CD4-positive, CD25-positive, alpha-beta regulatory T cell (primary cell): ENCODE measurements at regions not wholly inside any gene's neighbourhood (a gene's known extent, or its start where the extent isn't known, plus 50 kb on each side); places are given as distances from the start of the nearest gene placed in this dataset.
"Not testable (repeated sequence)": the region's sequence is repeated elsewhere in the genome, so short reads cannot be mapped to it uniquely, and the experiment has no call there.

Source experiments
- ATAC-seq, 2 donors: fragments of 150-1000 bp; cut with Tn5 transposase; one replicate each; pipeline ENCODE4 v1.10.0; 2021; ENCODE audit warnings: low read depth in 2 of 2, moderate number of reproducible peaks in 2 of 2, moderate library complexity in 1 of 2
- DNase-seq, 3 donors: peaks; one replicate each; pipeline versions ENCODE4 v3.0.0 to v3.0.0-alpha.2; 2012 to 2022; ENCODE audit warnings: mixed read lengths in 1 of 3
- H3K27ac ChIP-seq: one replicate; pipeline ENCODE4 v1.7.0; 2013; ENCODE audit warnings: mild to moderate bottlenecking, low read length; ENCODE audit not compliant: insufficient read depth, poor library complexity, severe bottlenecking
- H3K27me3 ChIP-seq: one replicate; pipeline ENCODE4 v1.7.0; 2013; ENCODE audit warnings: low read length; ENCODE audit not compliant: control insufficient read depth, insufficient read depth
- H3K36me3 ChIP-seq: one replicate; pipeline ENCODE4 v1.7.0; 2013; ENCODE audit warnings: mild to moderate bottlenecking, low read length, moderate library complexity; ENCODE audit not compliant: control insufficient read depth, insufficient read depth
- H3K4me1 ChIP-seq: 2 replicates; pipeline ENCODE4 v1.7.0; 2013; ENCODE audit warnings: mild to moderate bottlenecking, low read length; ENCODE audit not compliant: insufficient read depth, control insufficient read depth, poor library complexity, severe bottlenecking
- H3K4me3 ChIP-seq: one replicate; pipeline ENCODE4 v1.7.0; 2013; ENCODE audit warnings: low read depth, mild to moderate bottlenecking, low read length, moderate library complexity
- H3K9me3 ChIP-seq, 2 experiments: 1 replicate in 1 of 2; 2 replicates in 1 of 2; pipeline ENCODE4 v1.7.0; 2013; ENCODE audit warnings: low read length in 2 of 2, mild to moderate bottlenecking in 1 of 2, moderate library complexity in 1 of 2; ENCODE audit not compliant: control insufficient read depth in 2 of 2
- H3K27ac Mint-ChIP-seq, 3 donors: one replicate each; pipeline ENCODE4 v1.8.0; 2020 to 2022; ENCODE audit warnings: mild to moderate bottlenecking in 3 of 3, mixed read lengths in 3 of 3, moderate library complexity in 2 of 3
- H3K27me3 Mint-ChIP-seq: one replicate; pipeline ENCODE4 v1.8.0; 2022; ENCODE audit warnings: mild to moderate bottlenecking, mixed read lengths
- H3K36me3 Mint-ChIP-seq: one replicate; pipeline ENCODE4 v1.8.0; 2020; ENCODE audit warnings: mixed read lengths
- H3K4me1 Mint-ChIP-seq, 4 donors: one replicate each; pipeline ENCODE4 v1.8.0; 2020 to 2022; ENCODE audit warnings: mixed read lengths in 4 of 4, mild to moderate bottlenecking in 1 of 4
- H3K4me3 Mint-ChIP-seq, 4 donors: one replicate each; pipeline ENCODE4 v1.8.0; 2020 to 2022; ENCODE audit warnings: mild to moderate bottlenecking in 4 of 4, mixed read lengths in 4 of 4, moderate library complexity in 3 of 4
- H3K9me3 Mint-ChIP-seq, 7 donors: one replicate each; pipeline ENCODE4 v1.8.0; 2020 to 2022; ENCODE audit warnings: mixed read lengths in 7 of 7, mild to moderate bottlenecking in 3 of 7, moderate library complexity in 2 of 7

DNA sequence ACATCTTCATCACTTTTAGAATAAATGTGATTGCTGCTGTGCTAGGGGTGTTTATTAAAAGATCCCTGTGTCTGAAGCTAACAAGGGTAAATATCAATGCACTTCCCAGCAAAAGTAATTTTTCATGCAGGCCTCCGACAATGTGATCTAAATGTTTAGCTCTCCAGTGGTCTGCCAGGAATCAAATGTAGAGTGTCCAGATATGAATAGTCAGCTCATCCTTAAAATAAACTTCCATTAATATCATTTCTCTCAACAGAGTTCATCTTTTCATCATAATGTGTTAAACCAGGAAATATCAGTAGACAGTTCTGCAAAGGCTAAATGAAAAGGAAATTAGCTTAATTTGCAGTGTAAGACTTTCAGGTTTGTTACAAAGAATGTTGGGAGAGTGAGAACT is 102.2 kb upstream of the EGFL6 start:
- H3K4me3 ChIP-seq: no peak overlapping the region
- no peak for DNase-seq
- ATAC-seq: no peak
- H3K4me3 Mint-ChIP-seq: no peak overlapping the region
- peaks cover 0 to 4% (median 1%) of the 10 kb centered on the region in 4 donors for H3K4me1 Mint-ChIP-seq
- H3K36me3 ChIP-seq: no peaks in the 10 kb centered on the region
- H3K36me3 Mint-ChIP-seq: no peaks in the 10 kb centered on the region
- H3K27ac ChIP-seq: no peak overlapping the region
- peaks cover 0 to 6% (median 3%) of the 10 kb centered on the region in 7 donors for H3K9me3 Mint-ChIP-seq
- H3K27ac Mint-ChIP-seq: no peak overlapping the region
- no peaks in the 10 kb centered on the region for H3K9me3 ChIP-seq
- peaks cover 4% of the 10 kb centered on the region for H3K27me3 Mint-ChIP-seq
- no peaks in the 10 kb centered on the region for H3K27me3 ChIP-seq
- no peaks in the 10 kb centered on the region for H3K4me1 ChIP-seq

DNA sequence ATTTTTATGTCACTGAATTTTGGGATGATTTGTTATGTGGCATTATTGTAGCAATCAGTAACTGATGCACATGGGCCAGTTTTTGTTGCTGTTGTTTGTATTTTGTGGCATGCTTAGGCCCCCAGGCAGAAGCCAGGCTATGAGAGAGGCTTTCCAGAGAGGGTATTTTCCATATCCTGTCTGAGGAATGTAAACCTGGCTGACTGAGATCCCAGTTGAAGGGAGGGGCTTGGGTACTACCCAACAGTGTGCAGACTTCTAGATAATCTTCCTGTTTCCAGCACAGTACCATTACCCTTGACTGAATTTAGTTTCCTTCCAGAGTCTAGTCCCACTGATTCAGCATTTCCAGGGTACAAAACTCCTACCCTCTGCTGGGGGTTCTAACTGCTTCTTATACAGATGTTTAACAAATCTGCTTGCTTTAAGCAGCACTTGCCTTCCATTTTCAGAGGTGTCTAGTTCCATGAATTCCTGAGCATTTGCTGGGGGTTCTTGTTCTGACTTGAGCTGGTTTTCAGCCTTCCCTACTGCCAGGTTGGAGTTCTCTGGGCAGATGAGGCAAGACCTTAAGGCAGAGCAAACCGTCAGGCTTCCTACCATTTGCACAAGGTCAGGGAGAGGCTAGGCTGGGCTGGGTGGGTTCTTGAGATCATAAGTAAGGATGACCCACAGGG is 104.7 kb upstream of the EGFL6 start:
- peaks cover 0 to 4% (median 1%) of the 10 kb centered on the region in 4 donors for H3K4me1 Mint-ChIP-seq
- no peaks in the 10 kb centered on the region for H3K36me3 Mint-ChIP-seq
- Histone ChIP-seq H3K9me3 (no peaks in the 10 kb centered on the region), H3K27me3 (no peaks in the 10 kb centered on the region), H3K4me1 (no peaks in the 10 kb centered on the region), H3K36me3 (no peaks in the 10 kb centered on the region), H3K27ac (no peak overlapping the region), H3K4me3 (no peak overlapping the region)
- DNase-seq (no peak), ATAC-seq (no peak)
- H3K9me3 Mint-ChIP-seq: peaks cover 0 to 6% (median 3%) of the 10 kb centered on the region in 7 donors
- no peak overlapping the region for H3K27ac Mint-ChIP-seq
- H3K4me3 Mint-ChIP-seq: no peak overlapping the region
- H3K27me3 Mint-ChIP-seq: no peaks in the 10 kb centered on the region

DNA sequence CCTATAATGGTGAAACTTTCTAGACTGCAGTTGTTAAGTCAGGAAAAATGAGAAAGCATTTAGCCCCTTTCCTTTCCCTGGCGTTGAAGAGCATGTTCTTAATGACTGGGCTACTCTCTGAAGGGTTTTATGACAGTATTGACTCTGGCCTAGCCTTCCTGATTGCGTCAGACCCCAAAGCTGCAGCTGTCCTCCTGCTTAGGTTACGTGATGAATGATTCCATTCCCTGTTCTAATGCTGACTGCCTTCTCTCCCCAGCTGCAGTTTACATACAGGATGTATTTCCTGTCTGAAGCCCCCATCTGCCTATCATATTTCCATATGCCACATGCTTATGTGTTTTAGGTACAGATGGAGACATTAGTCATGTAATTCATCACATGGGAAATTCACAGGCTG is 105.8 kb upstream of the EGFL6 start:
- Mint-ChIP-seq H3K4me3 (no peak overlapping the region), H3K27ac (no peak overlapping the region), H3K27me3 (no peaks in the 10 kb centered on the region), H3K36me3 (no peaks in the 10 kb centered on the region), H3K9me3 (peaks cover 0 to 7% (median 3%) of the 10 kb centered on the region in 7 donors), H3K4me1 (peaks cover 0 to 4% (median 1%) of the 10 kb centered on the region in 4 donors)
- no peaks in the 10 kb centered on the region for H3K36me3 ChIP-seq
- no peak for ATAC-seq
- no peak for DNase-seq
- no peak overlapping the region for H3K27ac ChIP-seq
- H3K4me3 ChIP-seq: no peak overlapping the region
- no peaks in the 10 kb centered on the region for H3K4me1 ChIP-seq
- H3K27me3 ChIP-seq: no peaks in the 10 kb centered on the region
- H3K9me3 ChIP-seq: no peaks in the 10 kb centered on the region

DNA sequence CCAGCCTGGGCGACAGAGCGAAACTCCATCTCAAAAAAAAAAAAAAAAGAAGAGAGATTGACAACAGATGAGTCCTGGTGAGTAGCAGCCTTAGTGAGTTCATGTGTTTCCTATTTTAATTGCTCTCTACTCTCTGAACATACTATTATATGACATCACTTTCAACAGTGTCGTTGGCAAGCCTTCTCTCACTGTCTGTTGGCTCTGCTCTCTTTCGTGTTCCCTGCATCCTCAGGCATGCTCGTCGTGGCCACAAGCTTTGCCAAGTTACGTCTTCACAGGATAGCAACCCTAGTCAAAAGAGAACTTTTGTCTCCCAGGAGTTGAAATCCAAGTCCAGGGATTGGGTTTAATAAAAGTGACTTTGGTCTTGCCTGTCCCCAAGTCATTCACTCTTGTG is 117.1 kb upstream of the EGFL6 start:
- H3K4me1 Mint-ChIP-seq: no peaks in the 10 kb centered on the region
- no peaks in the 10 kb centered on the region for H3K9me3 ChIP-seq
- H3K27ac Mint-ChIP-seq: no peak overlapping the region
- ATAC-seq (no peak), DNase-seq (no peak)
- H3K27me3 ChIP-seq: no peaks in the 10 kb centered on the region
- no peak overlapping the region for H3K27ac ChIP-seq
- H3K4me3 Mint-ChIP-seq: no peak overlapping the region
- no peaks in the 10 kb centered on the region for H3K4me1 ChIP-seq
- no peaks in the 10 kb centered on the region for H3K36me3 ChIP-seq
- H3K36me3 Mint-ChIP-seq: no peaks in the 10 kb centered on the region
- H3K27me3 Mint-ChIP-seq: no peaks in the 10 kb centered on the region
- H3K4me3 ChIP-seq: no peak overlapping the region
- peaks cover 0 to 6% (median 0%) of the 10 kb centered on the region in 7 donors for H3K9me3 Mint-ChIP-seq

DNA sequence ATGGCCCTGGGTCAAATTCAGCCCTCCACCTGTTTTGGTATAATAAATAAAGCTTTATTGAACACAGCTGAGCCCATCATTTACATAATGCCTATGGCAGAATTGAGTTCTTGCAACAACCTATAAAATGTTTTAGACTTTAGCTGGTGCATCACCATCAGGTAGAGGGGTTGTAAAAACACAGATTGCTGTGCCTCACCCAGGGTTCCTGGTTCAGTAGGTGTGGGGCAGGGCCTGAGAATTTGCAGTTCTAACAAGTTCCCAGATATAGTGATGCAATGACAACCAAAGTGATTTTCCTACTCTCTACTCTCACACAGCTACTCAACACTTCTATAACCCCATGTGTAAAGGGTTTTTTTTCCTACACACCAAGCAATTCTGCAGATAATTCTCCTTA is 120.0 kb upstream of the EGFL6 start:
- peaks cover 0 to 2% (median 0%) of the 10 kb centered on the region in 7 donors for H3K9me3 Mint-ChIP-seq
- no peak for DNase-seq
- no peaks in the 10 kb centered on the region for H3K27me3 Mint-ChIP-seq
- no peak overlapping the region for H3K27ac Mint-ChIP-seq
- H3K4me3 ChIP-seq: no peak overlapping the region
- no peaks in the 10 kb centered on the region for H3K4me1 ChIP-seq
- H3K27ac ChIP-seq: no peak overlapping the region
- H3K36me3 ChIP-seq: no peaks in the 10 kb centered on the region
- ATAC-seq: no peak
- H3K9me3 ChIP-seq: no peaks in the 10 kb centered on the region
- H3K4me3 Mint-ChIP-seq: no peak overlapping the region
- H3K27me3 ChIP-seq: no peaks in the 10 kb centered on the region
- H3K4me1 Mint-ChIP-seq: no peaks in the 10 kb centered on the region
- H3K36me3 Mint-ChIP-seq: no peaks in the 10 kb centered on the region

DNA sequence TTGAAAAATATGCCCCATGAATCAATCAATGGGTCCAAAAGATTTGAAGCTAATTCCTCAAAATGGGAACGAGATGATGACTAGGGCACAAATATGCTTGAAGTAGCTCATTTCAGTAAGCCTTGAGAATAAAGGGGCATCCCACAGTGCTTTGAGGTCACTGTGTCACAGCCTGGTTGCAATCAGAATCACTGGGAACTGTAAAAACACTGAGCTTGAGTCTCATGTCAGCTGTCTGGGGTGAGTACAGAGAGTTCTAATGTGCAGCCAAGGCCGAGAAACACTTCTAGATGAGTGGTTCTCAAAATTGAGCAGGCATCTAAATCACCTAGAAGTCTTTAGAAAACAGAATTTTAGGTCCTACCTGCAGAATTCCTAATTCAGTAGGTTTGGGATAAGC is 120.5 kb upstream of the EGFL6 start:
- no peaks in the 10 kb centered on the region for H3K27me3 Mint-ChIP-seq
- peaks cover 0 to 2% (median 0%) of the 10 kb centered on the region in 7 donors for H3K9me3 Mint-ChIP-seq
- ATAC-seq (no peak), DNase-seq (no peak)
- no peak overlapping the region for H3K27ac ChIP-seq
- H3K27ac Mint-ChIP-seq: no peak overlapping the region
- H3K4me3 ChIP-seq: no peak overlapping the region
- H3K27me3 ChIP-seq: no peaks in the 10 kb centered on the region
- no peaks in the 10 kb centered on the region for H3K4me1 ChIP-seq
- H3K4me1 Mint-ChIP-seq: no peaks in the 10 kb centered on the region
- no peaks in the 10 kb centered on the region for H3K36me3 ChIP-seq
- H3K36me3 Mint-ChIP-seq: no peaks in the 10 kb centered on the region
- no peaks in the 10 kb centered on the region for H3K9me3 ChIP-seq
- H3K4me3 Mint-ChIP-seq: no peak overlapping the region

DNA sequence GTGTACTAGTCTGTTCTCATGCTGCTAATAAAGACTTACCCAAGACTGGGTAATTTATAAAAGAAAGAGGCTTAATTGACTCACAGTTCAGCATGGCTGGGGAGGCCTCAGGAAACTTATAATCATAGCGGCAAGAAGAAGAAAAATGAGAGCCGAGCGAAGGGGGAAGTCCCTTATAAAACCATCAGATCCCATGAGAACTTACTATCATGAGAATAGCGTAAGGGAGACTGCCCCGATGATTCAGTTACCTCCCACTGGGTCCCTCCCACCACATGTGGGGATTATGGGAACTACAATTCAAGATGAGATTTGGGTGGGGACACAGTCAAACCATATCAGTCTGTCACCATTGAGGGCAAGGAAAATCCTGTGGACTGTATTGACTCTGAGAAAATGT is 121.8 kb upstream of the ATXN3L start:
- H3K36me3 ChIP-seq, H3K4me3 Mint-ChIP-seq, H3K4me1 ChIP-seq, H3K9me3 Mint-ChIP-seq, H3K4me1 Mint-ChIP-seq, DNase-seq, H3K27me3 ChIP-seq, H3K4me3 ChIP-seq, H3K36me3 Mint-ChIP-seq, ATAC-seq, H3K9me3 ChIP-seq, H3K27ac ChIP-seq, H3K27ac Mint-ChIP-seq, H3K27me3 Mint-ChIP-seq: not testable (repeated sequence)

DNA sequence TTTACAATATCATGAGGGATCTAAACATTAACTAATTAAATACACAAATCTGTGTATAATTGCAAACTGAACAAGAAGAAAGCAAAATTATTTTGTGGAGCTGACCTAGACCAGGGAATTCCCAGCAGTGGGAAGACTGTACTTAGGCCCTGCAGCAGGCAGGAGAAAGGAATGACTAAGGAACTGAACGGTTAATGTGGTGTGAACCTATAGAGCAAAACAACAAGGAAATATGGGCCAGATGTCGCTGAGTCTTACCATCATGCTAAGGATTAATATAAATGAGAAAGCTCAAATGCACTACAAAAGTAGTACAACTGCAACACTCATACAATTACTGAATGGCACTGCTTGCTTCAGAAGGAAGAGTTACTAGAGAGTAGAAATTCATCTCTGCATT is 120.3 kb upstream of the ATXN3L start:
- Mint-ChIP-seq H3K9me3 (peaks cover 0 to 8% (median 0%) of the 10 kb centered on the region in 7 donors), H3K36me3 (no peaks in the 10 kb centered on the region), H3K27me3 (no peaks in the 10 kb centered on the region), H3K27ac (no peak overlapping the region), H3K4me3 (no peak overlapping the region), H3K4me1 (no peaks in the 10 kb centered on the region)
- DNase-seq: no peak
- Histone ChIP-seq H3K27me3 (no peaks in the 10 kb centered on the region), H3K9me3 (peaks cover 0 to 2% of the 10 kb centered on the region in 2 experiments), H3K36me3 (no peaks in the 10 kb centered on the region), H3K4me1 (no peaks in the 10 kb centered on the region), H3K27ac (no peak overlapping the region), H3K4me3 (no peak overlapping the region)
- no peak for ATAC-seq
